AG09319 (cell line): ENCODE measurements at regions not wholly inside any gene's neighbourhood (a gene's known extent, or its start where the extent isn't known, plus 50 kb on each side); places are given as distances from the start of the nearest gene placed in this dataset.

Experiments used
- DNase-seq: peaks from one replicate; pipeline ENCODE4 v3.0.0-alpha.2; 2010; ENCODE audit warnings: low read depth; ENCODE audit errors: extremely low read depth
- CTCF ChIP-seq: IDR thresholded peaks from 2 replicates; pipeline ENCODE4 v1.5.1; 2011; ENCODE audit warnings: low read depth, mild to moderate bottlenecking, inconsistent platforms, low read length, moderate library complexity

GRCh38 chr13:60754211-60755090 is 357.4 kb downstream of the TDRD3 start:
- TF ChIP-seq CTCF, result no peak
- no peak for DNase-seq

- no peak for DNase-seq
- TF ChIP-seq CTCF, result no peak
Observed at GRCh38 chr13:60753641-60754040, 356.6 kb downstream of the TDRD3 start.

- no peak for TF ChIP-seq CTCF
- DNase-seq, result no peak
Observed at GRCh38 chr13:60745343-60745742, 348.3 kb downstream of the TDRD3 start.

GRCh38 chr13:60733933-60734332 is 336.9 kb downstream of the TDRD3 start:
- DNase-seq, result no peak
- TF ChIP-seq CTCF, result no peak

GRCh38 chr13:60727140-60727539 is 330.1 kb downstream of the TDRD3 start:
- no peak for DNase-seq
- TF ChIP-seq CTCF, result no peak

GRCh38 chr13:60721063-60721462 is 324.0 kb downstream of the TDRD3 start:
- no peak for TF ChIP-seq CTCF
- no peak for DNase-seq

- DNase-seq, result no peak
- TF ChIP-seq CTCF, result no peak
Observed at GRCh38 chr13:60720590-60720989, 323.6 kb downstream of the TDRD3 start.
